HL-60 (cell line): ENCODE measurements at regions not wholly inside any gene's neighbourhood (a gene's known extent, or its start where the extent isn't known, plus 50 kb on each side); places are given as distances from the start of the nearest gene placed in this dataset.

ENCODE experiments used
- CTCF ChIP-seq: IDR thresholded peaks from one replicate; pipeline ENCODE4 v1.5.1; 2011; ENCODE audit warnings: low read length, control low read depth, inconsistent platforms; ENCODE audit not compliant: insufficient read depth
- GABPA ChIP-seq: IDR thresholded peaks from 2 replicates; pipeline ENCODE4 v1.6.1; 2012; ENCODE audit warnings: low read depth
- TF ChIP-seq, protein P1 (sequence below): IDR thresholded peaks from 2 replicates; pipeline ENCODE4 v1.6.1; 2012; ENCODE audit warnings: low read depth; ENCODE audit not compliant: insufficient replicate concordance

DNA sequence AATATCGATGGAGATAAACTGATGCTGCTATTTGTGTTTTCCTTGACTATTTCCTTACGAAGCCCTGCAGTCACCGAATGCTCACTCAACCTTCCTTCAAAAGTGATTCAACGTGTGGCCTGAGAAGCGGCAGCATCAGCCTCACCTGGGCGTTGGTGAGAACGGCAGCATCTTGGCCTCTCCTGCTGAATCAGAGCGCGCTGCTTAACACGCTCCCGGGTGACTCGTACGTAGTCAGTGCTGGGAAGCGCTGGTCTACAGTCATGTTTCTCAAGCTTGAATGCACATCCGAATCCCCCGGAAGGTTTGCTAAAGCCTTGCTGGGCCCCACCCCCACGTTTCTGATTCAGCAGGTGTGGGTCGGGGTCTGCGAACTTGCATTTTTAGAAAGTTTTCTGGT is 214.1 kb upstream of the RREB1 start:
- TF ChIP-seq CTCF: no peak
- no peak for TF ChIP-seq GABPA
- TF ChIP-seq, protein P1, sequence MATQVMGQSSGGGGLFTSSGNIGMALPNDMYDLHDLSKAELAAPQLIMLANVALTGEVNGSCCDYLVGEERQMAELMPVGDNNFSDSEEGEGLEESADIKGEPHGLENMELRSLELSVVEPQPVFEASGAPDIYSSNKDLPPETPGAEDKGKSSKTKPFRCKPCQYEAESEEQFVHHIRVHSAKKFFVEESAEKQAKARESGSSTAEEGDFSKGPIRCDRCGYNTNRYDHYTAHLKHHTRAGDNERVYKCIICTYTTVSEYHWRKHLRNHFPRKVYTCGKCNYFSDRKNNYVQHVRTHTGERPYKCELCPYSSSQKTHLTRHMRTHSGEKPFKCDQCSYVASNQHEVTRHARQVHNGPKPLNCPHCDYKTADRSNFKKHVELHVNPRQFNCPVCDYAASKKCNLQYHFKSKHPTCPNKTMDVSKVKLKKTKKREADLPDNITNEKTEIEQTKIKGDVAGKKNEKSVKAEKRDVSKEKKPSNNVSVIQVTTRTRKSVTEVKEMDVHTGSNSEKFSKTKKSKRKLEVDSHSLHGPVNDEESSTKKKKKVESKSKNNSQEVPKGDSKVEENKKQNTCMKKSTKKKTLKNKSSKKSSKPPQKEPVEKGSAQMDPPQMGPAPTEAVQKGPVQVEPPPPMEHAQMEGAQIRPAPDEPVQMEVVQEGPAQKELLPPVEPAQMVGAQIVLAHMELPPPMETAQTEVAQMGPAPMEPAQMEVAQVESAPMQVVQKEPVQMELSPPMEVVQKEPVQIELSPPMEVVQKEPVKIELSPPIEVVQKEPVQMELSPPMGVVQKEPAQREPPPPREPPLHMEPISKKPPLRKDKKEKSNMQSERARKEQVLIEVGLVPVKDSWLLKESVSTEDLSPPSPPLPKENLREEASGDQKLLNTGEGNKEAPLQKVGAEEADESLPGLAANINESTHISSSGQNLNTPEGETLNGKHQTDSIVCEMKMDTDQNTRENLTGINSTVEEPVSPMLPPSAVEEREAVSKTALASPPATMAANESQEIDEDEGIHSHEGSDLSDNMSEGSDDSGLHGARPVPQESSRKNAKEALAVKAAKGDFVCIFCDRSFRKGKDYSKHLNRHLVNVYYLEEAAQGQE: no peak
